ENCODE measurements at regions not wholly inside any gene's neighbourhood (a gene's known extent, or its start where the extent isn't known, plus 50 kb on each side); places are given as distances from the start of the nearest gene placed in this dataset.

GRCh38 chr5:74413403-74414048 is 227.0 kb downstream of the ENC1 start:
- no peak for DNase-seq (ENCODE audit: low read depth)
- H3K4me3 ChIP-seq (ENCODE audit: control insufficient read depth, low read depth, low read length): no peak overlapping the region
- TF ChIP-seq CTCF (IDR thresholded peaks at IDR 0.05; ENCODE audit: control insufficient read depth, insufficient read depth, low read depth, low read length, missing control alignments): no peak

- no peak for TF ChIP-seq CTCF (IDR thresholded peaks at IDR 0.05; ENCODE audit: control insufficient read depth, insufficient read depth, low read depth, low read length, missing control alignments)
- no peak for DNase-seq (ENCODE audit: low read depth)
- H3K4me3 ChIP-seq (ENCODE audit: control insufficient read depth, low read depth, low read length): no peak overlapping the region
These were observed 228.5 kb downstream of the ENC1 start for GRCh38 chr5:74412066-74412465.

- H3K4me3 ChIP-seq (ENCODE audit: control insufficient read depth, low read depth, low read length): no peak overlapping the region
- DNase-seq (ENCODE audit: low read depth): no peak
- TF ChIP-seq CTCF (IDR thresholded peaks at IDR 0.05; ENCODE audit: control insufficient read depth, insufficient read depth, low read depth, low read length, missing control alignments): no peak
These were observed 230.8 kb downstream of the ENC1 start for GRCh38 chr5:74409712-74410111.

GRCh38 chr5:74409166-74409706 is 231.3 kb downstream of the ENC1 start:
- no peak overlapping the region for H3K4me3 ChIP-seq (ENCODE audit: control insufficient read depth, low read depth, low read length)
- no peak for TF ChIP-seq CTCF (IDR thresholded peaks at IDR 0.05; ENCODE audit: control insufficient read depth, insufficient read depth, low read depth, low read length, missing control alignments)
- DNase-seq (ENCODE audit: low read depth): no peak

- H3K4me3 ChIP-seq (ENCODE audit: control insufficient read depth, low read depth, low read length): no peak overlapping the region
- no peak for TF ChIP-seq CTCF (IDR thresholded peaks at IDR 0.05; ENCODE audit: control insufficient read depth, insufficient read depth, low read depth, low read length, missing control alignments)
- DNase-seq (ENCODE audit: low read depth): no peak
These were observed 232.1 kb downstream of the ENC1 start for GRCh38 chr5:74408150-74409043.

GRCh38 chr5:74407701-74408100 is 232.8 kb downstream of the ENC1 start:
- H3K4me3 ChIP-seq (ENCODE audit: control insufficient read depth, low read depth, low read length): no peak overlapping the region
- no peak for TF ChIP-seq CTCF (IDR thresholded peaks at IDR 0.05; ENCODE audit: control insufficient read depth, insufficient read depth, low read depth, low read length, missing control alignments)
- DNase-seq (ENCODE audit: low read depth): no peak
